MM.1S (cell line): ENCODE measurements at regions not wholly inside any gene's neighbourhood (a gene's known extent, or its start where the extent isn't known, plus 50 kb on each side); places are given as distances from the start of the nearest gene placed in this dataset.

ENCODE experiments used
- CTCF ChIP-seq: fragments of 300-600 bp; sonication (generic); IDR thresholded peaks from 2 replicates; pipeline ENCODE4 v1.5.1; 2016; ENCODE audit warnings: antibody characterized with exemption, low read length, mixed read lengths
- EZH2 ChIP-seq: fragments of 300-600 bp; sonication (generic); optimal IDR thresholded peaks from 2 replicates; pipeline ENCODE3; 2017; ENCODE audit warnings: low read depth, mild to moderate bottlenecking, antibody characterized with exemption, low read length, mixed read lengths
- EZH2phosphoT487 ChIP-seq: fragments of 300-600 bp; sonication (generic); IDR thresholded peaks from 2 replicates; pipeline ENCODE4 v1.6.1; 2018; ENCODE audit warnings: antibody characterized with exemption, low read length

GRCh38 chr4:96342790-96343455 is 503.0 kb downstream of the PDHA2 start:
- TF ChIP-seq CTCF (no peak), EZH2phosphoT487 (no peak), EZH2 (no peak)
